Mucosa of rectum (tissue), 2 donors: ENCODE measurements at regions not wholly inside any gene's neighbourhood (a gene's known extent, or its start where the extent isn't known, plus 50 kb on each side); places are given as distances from the start of the nearest gene placed in this dataset.

Experiments used
- H3K27ac ChIP-seq, 2 donors: one replicate each; pipeline ENCODE4 v1.7.0; 2013; ENCODE audit warnings: inconsistent platforms in 2 of 2, low read depth in 2 of 2, low read length in 2 of 2
- H3K27me3 ChIP-seq, 2 donors: one replicate each; pipeline ENCODE4 v1.7.0; 2013; ENCODE audit warnings: low read length in 2 of 2; ENCODE audit not compliant: control insufficient read depth in 2 of 2, insufficient read depth in 2 of 2
- H3K36me3 ChIP-seq, 2 donors: one replicate each; pipeline ENCODE4 v1.7.0; 2013; ENCODE audit warnings: low read length in 2 of 2; ENCODE audit not compliant: control insufficient read depth in 2 of 2, insufficient read depth in 2 of 2
- H3K4me1 ChIP-seq, 2 donors: one replicate each; pipeline ENCODE4 v1.7.0; 2013; ENCODE audit warnings: low read length in 2 of 2, mild to moderate bottlenecking in 1 of 2; ENCODE audit not compliant: control insufficient read depth in 2 of 2, insufficient read depth in 2 of 2
- H3K4me3 ChIP-seq, 2 donors: one replicate each; pipeline ENCODE4 v1.7.0; 2013; ENCODE audit warnings: low read length in 2 of 2
- H3K9ac ChIP-seq, 2 donors: one replicate each; pipeline ENCODE4 v1.7.0; 2013; ENCODE audit warnings: low read length in 2 of 2, low read depth in 1 of 2, mild to moderate bottlenecking in 1 of 2
- H3K9me3 ChIP-seq, 2 donors: one replicate each; pipeline ENCODE4 v1.7.0; 2013; ENCODE audit warnings: low read length in 2 of 2; ENCODE audit not compliant: control insufficient read depth in 2 of 2
- donor health status: healthy.
- donor health status: Normal muscosa, but diverticular disease.

DNA sequence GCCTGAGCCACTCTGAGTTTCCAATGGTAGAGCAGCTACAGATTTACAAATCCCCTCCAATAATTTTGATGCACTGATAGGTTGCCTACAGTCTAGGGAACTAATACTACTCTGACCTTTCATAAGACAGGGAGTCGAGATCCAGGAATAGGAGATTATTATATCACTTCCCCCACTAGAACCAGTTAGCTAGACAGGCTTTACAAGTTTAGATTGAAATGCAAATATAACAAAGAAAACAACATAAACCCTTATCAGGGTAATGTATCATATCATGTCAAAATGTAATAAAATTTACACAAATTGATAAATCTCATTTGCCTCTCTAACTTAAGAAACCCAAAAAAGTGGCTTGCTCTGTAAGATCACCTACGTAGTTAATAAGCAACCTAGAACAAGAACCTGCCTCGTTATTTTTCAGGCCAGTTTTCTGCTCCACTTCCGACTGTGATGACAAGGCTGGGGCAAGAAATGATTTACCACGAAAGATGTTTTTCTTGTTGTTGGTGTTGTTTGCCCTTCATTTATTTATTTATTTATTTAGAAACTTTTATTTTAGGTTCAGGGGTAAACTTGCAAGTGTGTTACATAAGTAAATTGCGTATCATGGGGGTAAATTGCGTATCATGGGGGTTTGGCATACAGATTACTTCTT is 504.2 kb upstream of the ID4 start:
- Histone ChIP-seq H3K36me3 (no peaks in the 10 kb centered on the region), H3K9me3 (no peaks in the 10 kb centered on the region), H3K27me3 (no peaks in the 10 kb centered on the region), H3K9ac (no peak overlapping the region), H3K27ac (no peak overlapping the region), H3K4me3 (no peak overlapping the region), H3K4me1 (no peaks in the 10 kb centered on the region)

DNA sequence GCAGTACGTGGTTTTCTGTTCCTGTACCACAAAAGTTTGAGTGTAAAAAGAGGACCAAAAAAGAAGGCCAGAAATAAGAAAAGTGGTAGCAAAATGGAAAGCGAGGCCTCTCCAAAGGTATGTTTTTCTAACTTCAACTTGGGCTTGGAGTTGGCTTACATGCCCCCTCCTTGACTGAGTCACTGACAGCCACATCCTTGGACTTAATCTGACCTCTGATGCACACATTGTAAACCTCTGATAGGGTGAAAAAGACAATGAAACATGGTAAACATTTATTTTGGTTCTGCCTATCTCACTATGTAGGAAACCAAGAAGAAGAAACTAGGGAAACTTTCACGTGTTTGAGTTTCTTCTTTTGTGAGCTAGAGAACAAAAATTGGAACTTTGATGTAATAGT is 503.2 kb upstream of the ID4 start:
- Histone ChIP-seq H3K36me3 (no peaks in the 10 kb centered on the region), H3K27me3 (no peaks in the 10 kb centered on the region), H3K27ac (no peak overlapping the region), H3K4me3 (no peak overlapping the region), H3K9me3 (no peaks in the 10 kb centered on the region), H3K9ac (no peak overlapping the region), H3K4me1 (no peaks in the 10 kb centered on the region)

DNA sequence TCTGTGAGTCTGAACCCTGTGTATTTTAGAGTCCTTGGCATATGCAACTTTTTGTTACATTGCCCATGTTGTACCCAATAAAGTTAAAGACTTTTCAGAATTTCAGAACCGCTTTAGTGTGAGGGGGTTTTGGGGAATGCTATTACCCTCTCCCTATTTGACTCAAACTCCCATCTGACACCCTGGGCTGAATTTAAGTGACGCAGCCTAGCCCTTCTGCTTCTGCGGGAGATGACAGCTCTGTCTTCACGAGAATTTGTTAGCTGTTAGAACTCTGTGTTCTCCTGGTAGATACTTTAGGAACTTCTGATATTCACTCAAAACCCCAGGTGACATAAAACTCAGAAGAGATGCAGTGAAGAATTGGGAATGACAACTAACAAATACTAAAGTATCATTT is 500.6 kb upstream of the ID4 start:
- no peaks in the 10 kb centered on the region for H3K27me3 ChIP-seq
- H3K9ac ChIP-seq: no peak overlapping the region
- H3K9me3 ChIP-seq: no peaks in the 10 kb centered on the region
- H3K4me3 ChIP-seq: no peak overlapping the region
- no peak overlapping the region for H3K27ac ChIP-seq
- H3K36me3 ChIP-seq: no peaks in the 10 kb centered on the region
- no peaks in the 10 kb centered on the region for H3K4me1 ChIP-seq

DNA sequence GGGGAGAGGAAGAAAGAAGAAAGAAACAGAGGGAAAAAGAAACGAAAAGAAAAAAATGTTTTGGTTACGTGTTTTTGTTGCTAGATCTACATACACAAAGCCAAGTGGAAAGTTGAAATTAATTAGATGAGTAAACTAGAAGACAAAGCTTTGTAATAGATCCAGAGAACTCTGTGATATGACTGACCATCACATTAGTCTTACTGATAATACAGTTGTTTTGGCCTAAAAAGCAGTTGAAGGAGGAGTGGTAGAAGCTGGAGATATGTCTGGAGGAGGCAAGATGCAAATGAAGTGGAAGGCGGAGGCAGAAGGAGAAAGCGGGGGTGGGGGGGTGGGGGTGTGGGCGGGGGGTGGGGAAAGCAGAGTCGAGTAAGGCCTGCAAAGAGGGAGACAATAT is 500.1 kb upstream of the ID4 start:
- Histone ChIP-seq H3K27ac (no peak overlapping the region), H3K36me3 (no peaks in the 10 kb centered on the region), H3K27me3 (no peaks in the 10 kb centered on the region), H3K4me1 (no peaks in the 10 kb centered on the region), H3K9ac (no peak overlapping the region), H3K4me3 (no peak overlapping the region), H3K9me3 (no peaks in the 10 kb centered on the region)

DNA sequence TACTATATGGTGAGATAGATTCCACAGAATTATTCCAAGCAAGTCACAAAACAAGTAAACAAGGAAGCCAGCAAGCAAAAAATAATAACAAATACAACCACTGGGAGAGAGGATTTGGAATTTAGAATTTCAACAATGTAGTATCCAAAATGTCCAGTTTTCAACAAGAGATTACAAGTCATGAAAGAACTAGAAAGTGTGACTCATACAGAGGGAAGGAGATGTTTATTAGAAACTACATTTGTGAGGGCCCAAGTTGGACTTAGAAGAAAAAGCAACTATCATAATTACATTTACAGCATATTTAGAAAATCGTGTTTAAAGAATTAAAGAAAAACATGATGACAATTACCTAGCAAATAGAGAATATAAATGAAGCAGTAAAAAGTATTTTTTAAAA is 494.6 kb upstream of the ID4 start:
- no peak overlapping the region for H3K27ac ChIP-seq
- H3K9me3 ChIP-seq: no peaks in the 10 kb centered on the region
- no peaks in the 10 kb centered on the region for H3K36me3 ChIP-seq
- no peak overlapping the region for H3K9ac ChIP-seq
- no peaks in the 10 kb centered on the region for H3K4me1 ChIP-seq
- no peak overlapping the region for H3K4me3 ChIP-seq
- no peaks in the 10 kb centered on the region for H3K27me3 ChIP-seq

DNA sequence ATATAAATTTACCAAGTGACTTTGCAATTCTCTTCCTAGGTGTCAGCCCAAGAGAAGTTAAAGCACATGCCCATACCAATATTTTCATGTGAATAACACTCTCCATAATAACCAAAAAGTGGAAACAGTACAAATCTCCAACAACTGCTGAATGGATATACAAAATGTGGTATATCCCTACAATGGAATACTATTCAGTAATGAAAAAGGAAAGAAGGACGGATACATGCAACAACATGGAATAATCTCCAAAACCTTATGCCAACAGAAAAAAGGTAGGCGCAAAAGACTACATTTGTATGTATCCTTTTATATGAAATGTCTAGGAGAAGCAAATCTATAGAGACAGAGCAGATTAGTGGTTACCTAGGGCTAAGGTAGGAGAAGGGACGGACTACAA is 487.7 kb upstream of the ID4 start:
- Histone ChIP-seq H3K36me3 (no peaks in the 10 kb centered on the region), H3K27ac (no peak overlapping the region), H3K4me1 (no peaks in the 10 kb centered on the region)

DNA sequence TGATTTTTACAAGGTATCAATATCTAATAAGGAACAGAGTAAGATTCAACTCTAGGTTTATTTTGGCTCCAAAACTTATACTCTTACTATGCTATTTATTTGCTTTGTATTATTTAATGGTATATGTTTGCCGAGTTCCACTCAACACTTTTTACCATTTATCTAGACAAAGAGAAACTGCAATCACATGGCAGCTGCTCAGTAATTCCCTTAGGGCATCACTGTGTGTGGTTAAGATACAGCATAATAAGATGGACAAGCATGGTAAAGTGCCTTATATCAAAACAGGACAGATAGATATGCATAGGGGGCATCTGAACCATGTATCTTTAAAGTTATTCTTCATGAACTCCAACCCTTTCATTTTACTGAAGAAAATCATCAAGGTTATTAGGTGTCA is 483.0 kb upstream of the ID4 start:
- Histone ChIP-seq H3K9me3 (no peaks in the 10 kb centered on the region), H3K4me1 (no peaks in the 10 kb centered on the region), H3K36me3 (no peaks in the 10 kb centered on the region), H3K27ac (no peak overlapping the region), H3K4me3 (no peak overlapping the region), H3K27me3 (no peaks in the 10 kb centered on the region), H3K9ac (no peak overlapping the region)

More for the DNA sequence above, 487.7 kb upstream of the ID4 start:
- H3K4me3 ChIP-seq: no peak overlapping the region
- H3K27me3 ChIP-seq: no peaks in the 10 kb centered on the region
- H3K9ac ChIP-seq: no peak overlapping the region
- H3K9me3 ChIP-seq: no peaks in the 10 kb centered on the region

DNA sequence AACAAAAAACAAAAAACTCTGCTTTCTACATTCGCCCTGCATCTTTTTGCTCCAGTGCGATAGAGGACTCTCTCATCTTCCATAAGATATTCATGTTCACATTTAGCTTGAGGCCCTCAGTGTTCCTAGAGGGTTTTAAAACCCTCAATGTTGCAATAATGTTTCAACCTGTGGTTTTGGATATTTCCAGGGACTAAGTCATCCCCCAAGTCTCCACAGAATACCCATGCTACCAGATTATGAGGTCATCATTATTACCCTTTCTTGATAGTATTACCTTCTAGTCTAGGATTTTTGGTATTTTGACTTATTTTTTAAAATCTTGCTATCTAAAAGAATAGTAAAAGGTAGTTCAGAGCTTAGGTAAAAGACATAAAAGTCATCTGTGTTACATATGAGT is 480.5 kb upstream of the ID4 start:
- H3K27ac ChIP-seq: no peak overlapping the region
- H3K36me3 ChIP-seq: no peaks in the 10 kb centered on the region
- H3K4me1 ChIP-seq: no peaks in the 10 kb centered on the region
- no peak overlapping the region for H3K9ac ChIP-seq
- H3K4me3 ChIP-seq: no peak overlapping the region
- no peaks in the 10 kb centered on the region for H3K9me3 ChIP-seq
- no peaks in the 10 kb centered on the region for H3K27me3 ChIP-seq

DNA sequence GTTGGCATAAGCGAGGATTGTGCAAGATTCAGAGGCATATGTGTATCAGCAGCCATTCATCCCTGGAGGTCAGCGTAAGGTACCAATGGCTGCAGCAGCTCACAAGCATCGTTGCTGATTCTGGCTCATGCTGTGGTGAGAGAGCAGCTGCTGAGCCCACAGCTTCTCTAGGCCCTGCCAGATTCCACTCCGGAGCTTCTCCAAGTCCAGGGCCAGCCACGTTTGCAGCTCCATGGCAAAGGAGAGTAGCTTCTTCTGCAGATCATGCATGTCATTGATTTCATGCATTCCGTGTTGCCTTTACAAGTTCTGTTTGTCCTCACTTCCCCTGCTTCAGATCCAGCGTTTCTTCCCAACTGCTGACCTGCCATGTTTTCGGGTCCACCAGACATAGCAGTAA is 474.8 kb upstream of the ID4 start:
- H3K36me3 ChIP-seq: no peaks in the 10 kb centered on the region
- no peak overlapping the region for H3K9ac ChIP-seq
- H3K27me3 ChIP-seq: no peaks in the 10 kb centered on the region
- H3K4me1 ChIP-seq: no peaks in the 10 kb centered on the region
- H3K4me3 ChIP-seq: no peak overlapping the region
- no peak overlapping the region for H3K27ac ChIP-seq
- H3K9me3 ChIP-seq: no peaks in the 10 kb centered on the region

DNA sequence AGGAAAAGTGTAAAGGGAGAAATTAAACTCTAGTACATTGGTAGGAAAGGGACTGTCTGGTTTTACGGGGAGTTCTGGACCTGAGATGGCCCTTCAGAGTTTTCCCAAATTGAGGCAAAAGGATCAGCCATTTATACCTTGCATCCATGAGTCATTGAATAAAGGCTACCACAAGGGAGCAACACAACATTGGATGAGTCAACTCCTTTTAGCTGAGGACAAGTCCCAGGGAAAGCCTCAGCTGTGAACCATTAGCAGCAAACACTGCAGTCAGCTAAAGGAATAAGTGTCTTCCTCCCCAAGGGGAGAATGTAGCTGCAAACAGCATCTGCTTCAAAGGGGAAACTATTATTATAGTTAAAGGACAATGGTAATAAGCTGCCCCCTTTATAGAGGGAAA is 468.7 kb upstream of the ID4 start:
- Histone ChIP-seq H3K4me1 (no peaks in the 10 kb centered on the region), H3K36me3 (no peaks in the 10 kb centered on the region), H3K9me3 (no peaks in the 10 kb centered on the region)

DNA sequence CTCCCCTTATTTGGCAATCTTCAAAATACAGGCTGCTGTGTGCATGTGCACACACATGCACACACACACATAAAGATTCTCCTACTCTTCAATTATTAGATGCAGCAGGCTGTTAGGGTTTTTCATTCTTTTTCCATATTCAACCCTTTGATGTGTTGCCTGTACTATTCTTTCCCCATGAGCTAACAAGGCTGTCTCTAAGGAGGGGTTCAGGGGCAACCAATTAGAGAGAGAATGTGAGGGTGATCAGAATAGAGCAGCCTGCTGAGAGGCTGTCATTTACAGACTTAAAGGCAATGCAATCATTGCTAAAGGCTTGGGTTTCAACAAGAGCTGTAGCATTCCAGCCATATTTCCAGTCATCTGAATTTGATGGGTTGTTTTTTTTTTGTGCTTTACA is 467.4 kb upstream of the ID4 start:
- Histone ChIP-seq H3K27me3 (no peaks in the 10 kb centered on the region), H3K27ac (no peak overlapping the region), H3K9ac (no peak overlapping the region), H3K36me3 (no peaks in the 10 kb centered on the region), H3K4me1 (no peaks in the 10 kb centered on the region), H3K9me3 (no peaks in the 10 kb centered on the region), H3K4me3 (no peak overlapping the region)

More for the DNA sequence above, 468.7 kb upstream of the ID4 start:
- H3K27ac ChIP-seq: no peak overlapping the region
- no peak overlapping the region for H3K4me3 ChIP-seq
- no peak overlapping the region for H3K9ac ChIP-seq
- no peaks in the 10 kb centered on the region for H3K27me3 ChIP-seq
